KMS-11 (cell line): ENCODE measurements at regions not wholly inside any gene's neighbourhood (a gene's known extent, or its start where the extent isn't known, plus 50 kb on each side); places are given as distances from the start of the nearest gene placed in this dataset.

Experiments used
- H2AFZ ChIP-seq: fragments of 200-600 bp; sonication (generic); 2 replicates; pipeline ENCODE4 v1.6.1; 2016; ENCODE audit warnings: antibody characterized with exemption, mixed run types, low read depth
- H3K27ac ChIP-seq: fragments of 200-600 bp; sonication (generic); 2 replicates; pipeline ENCODE4 v1.6.1; 2016; ENCODE audit warnings: mild to moderate bottlenecking, mixed run types
- H3K27me3 ChIP-seq: fragments of 200-600 bp; sonication (generic); 2 replicates; pipeline ENCODE4 v1.6.1; 2017; ENCODE audit warnings: mild to moderate bottlenecking, low read depth, mixed run types, moderate library complexity; ENCODE audit not compliant: insufficient read depth
- H3K36me3 ChIP-seq: fragments of 200-600 bp; sonication (generic); 2 replicates; pipeline ENCODE4 v1.6.1; 2017; ENCODE audit warnings: mild to moderate bottlenecking, mixed run types; ENCODE audit not compliant: insufficient read depth
- H3K4me1 ChIP-seq: fragments of 200-600 bp; sonication (generic); 2 replicates; pipeline ENCODE4 v1.6.1; 2016; ENCODE audit warnings: mild to moderate bottlenecking, low read depth, mixed run types; ENCODE audit not compliant: poor library complexity, severe bottlenecking
- H3K4me2 ChIP-seq: fragments of 200-600 bp; sonication (generic); 2 replicates; pipeline ENCODE4 v1.7.0; 2016; ENCODE audit warnings: mild to moderate bottlenecking, mixed run types
- H3K4me3 ChIP-seq: fragments of 200-600 bp; sonication (generic); IDR thresholded peaks from 2 replicates; pipeline ENCODE4 v1.6.1; 2017; ENCODE audit warnings: low read depth, low read length, mixed read lengths; ENCODE audit not compliant: insufficient read depth
- H3K79me2 ChIP-seq: fragments of 200-600 bp; sonication (generic); 2 replicates; pipeline ENCODE4 v1.6.1; 2016; ENCODE audit warnings: low read depth, mixed run types; ENCODE audit not compliant: insufficient read depth
- H3K9ac ChIP-seq: fragments of 200-600 bp; sonication (generic); 2 replicates; pipeline ENCODE4 v1.6.1; 2016; ENCODE audit warnings: mild to moderate bottlenecking, mixed run types
- H4K20me1 ChIP-seq: fragments of 200-600 bp; sonication (generic); 2 replicates; pipeline ENCODE4 v1.6.1; 2016; ENCODE audit warnings: mild to moderate bottlenecking, mixed run types; ENCODE audit not compliant: insufficient read depth
- TF ChIP-seq, protein P1 (sequence below): fragments of 200-600 bp; sonication (generic); conservative IDR thresholded peaks from 2 replicates; pipeline ENCODE4 v1.6.1; 2017; ENCODE audit warnings: low read depth, mild to moderate bottlenecking, antibody characterized with exemption, low read length, moderate library complexity, mixed read lengths

GRCh38 chr6:140181876-140182275 is 807.4 kb upstream of the CITED2 start:
- no peaks in the 10 kb centered on the region for H3K4me1 ChIP-seq
- no peak overlapping the region for H3K9ac ChIP-seq
- H3K4me3 ChIP-seq, result no peak overlapping the region
- H2AFZ ChIP-seq, result no peak overlapping the region
- no peak overlapping the region for H3K4me2 ChIP-seq
- no peaks in the 10 kb centered on the region for H3K27me3 ChIP-seq
- H3K27ac ChIP-seq, result no peak overlapping the region
- H3K79me2 ChIP-seq, result no peaks in the 10 kb centered on the region
- TF ChIP-seq, protein P1, sequence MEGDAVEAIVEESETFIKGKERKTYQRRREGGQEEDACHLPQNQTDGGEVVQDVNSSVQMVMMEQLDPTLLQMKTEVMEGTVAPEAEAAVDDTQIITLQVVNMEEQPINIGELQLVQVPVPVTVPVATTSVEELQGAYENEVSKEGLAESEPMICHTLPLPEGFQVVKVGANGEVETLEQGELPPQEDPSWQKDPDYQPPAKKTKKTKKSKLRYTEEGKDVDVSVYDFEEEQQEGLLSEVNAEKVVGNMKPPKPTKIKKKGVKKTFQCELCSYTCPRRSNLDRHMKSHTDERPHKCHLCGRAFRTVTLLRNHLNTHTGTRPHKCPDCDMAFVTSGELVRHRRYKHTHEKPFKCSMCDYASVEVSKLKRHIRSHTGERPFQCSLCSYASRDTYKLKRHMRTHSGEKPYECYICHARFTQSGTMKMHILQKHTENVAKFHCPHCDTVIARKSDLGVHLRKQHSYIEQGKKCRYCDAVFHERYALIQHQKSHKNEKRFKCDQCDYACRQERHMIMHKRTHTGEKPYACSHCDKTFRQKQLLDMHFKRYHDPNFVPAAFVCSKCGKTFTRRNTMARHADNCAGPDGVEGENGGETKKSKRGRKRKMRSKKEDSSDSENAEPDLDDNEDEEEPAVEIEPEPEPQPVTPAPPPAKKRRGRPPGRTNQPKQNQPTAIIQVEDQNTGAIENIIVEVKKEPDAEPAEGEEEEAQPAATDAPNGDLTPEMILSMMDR, result no peak
- H3K36me3 ChIP-seq, result no peaks in the 10 kb centered on the region
- H4K20me1 ChIP-seq, result no peaks in the 10 kb centered on the region

DNA sequence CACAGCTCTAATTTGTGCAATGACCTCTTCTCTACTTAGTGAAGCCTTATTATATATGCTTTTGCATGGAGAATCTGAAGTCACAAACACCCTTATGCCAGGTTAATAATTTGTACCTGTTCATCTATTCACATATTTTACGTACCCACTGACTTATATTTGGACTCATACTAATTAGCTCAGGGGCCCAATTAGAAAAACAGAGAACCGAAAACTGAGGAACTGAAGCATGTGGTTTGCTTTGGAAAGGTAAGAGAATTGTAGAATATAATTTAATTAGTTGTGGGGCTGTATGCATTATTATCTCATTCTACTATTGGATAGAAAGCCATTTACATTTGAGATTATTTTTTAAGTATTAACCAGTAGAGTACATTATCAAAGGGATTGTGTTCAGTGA is 805.9 kb upstream of the CITED2 start:
- no peaks in the 10 kb centered on the region for H3K27me3 ChIP-seq
- TF ChIP-seq, protein P1, result no peak
- H3K4me3 ChIP-seq, result no peak overlapping the region
- H2AFZ ChIP-seq, result no peak overlapping the region
- no peaks in the 10 kb centered on the region for H3K36me3 ChIP-seq
- H3K4me1 ChIP-seq, result no peaks in the 10 kb centered on the region
- H4K20me1 ChIP-seq, result no peaks in the 10 kb centered on the region
- no peaks in the 10 kb centered on the region for H3K79me2 ChIP-seq
- no peak overlapping the region for H3K9ac ChIP-seq
- H3K27ac ChIP-seq, result no peak overlapping the region
- H3K4me2 ChIP-seq, result no peak overlapping the region

DNA sequence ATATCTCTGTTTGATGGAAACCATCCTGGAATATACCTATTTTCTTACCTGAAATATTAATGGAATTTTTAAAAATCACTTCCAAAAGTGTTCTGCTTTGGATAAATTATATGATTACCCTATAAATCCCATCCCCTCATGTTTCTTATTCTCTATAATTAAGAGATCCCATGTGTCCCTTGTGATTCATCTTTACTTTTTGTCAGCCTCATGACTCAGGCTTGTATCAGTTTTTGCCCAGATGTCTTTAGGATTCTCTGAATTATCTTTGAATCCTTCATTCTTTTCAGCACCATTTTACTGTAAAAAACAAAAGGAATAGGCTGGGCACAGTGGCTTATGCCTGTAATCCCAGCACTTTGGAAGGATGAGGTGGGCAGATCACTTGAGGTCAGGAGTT is 804.5 kb upstream of the CITED2 start:
- Histone ChIP-seq H3K4me2 (no peak overlapping the region), H3K27ac (no peak overlapping the region), H3K4me3 (no peak overlapping the region), H4K20me1 (no peaks in the 10 kb centered on the region), H3K79me2 (no peaks in the 10 kb centered on the region), H3K27me3 (no peaks in the 10 kb centered on the region), H2AFZ (no peak overlapping the region), H3K4me1 (no peaks in the 10 kb centered on the region), H3K36me3 (no peaks in the 10 kb centered on the region), H3K9ac (no peak overlapping the region)
- TF ChIP-seq, protein P1, result no peak

GRCh38 chr6:140178520-140178919 is 804.1 kb upstream of the CITED2 start:
- Histone ChIP-seq H3K4me2 (no peak overlapping the region), H3K9ac (no peak overlapping the region), H3K79me2 (no peaks in the 10 kb centered on the region)

More at GRCh38 chr6:140178520-140178919, 804.1 kb upstream of the CITED2 start:
- H4K20me1 ChIP-seq, result no peaks in the 10 kb centered on the region
- no peak overlapping the region for H3K27ac ChIP-seq
- H2AFZ ChIP-seq, result no peak overlapping the region
- H3K4me1 ChIP-seq, result no peaks in the 10 kb centered on the region
- TF ChIP-seq, protein P1, result no peak
- no peak overlapping the region for H3K4me3 ChIP-seq
- H3K27me3 ChIP-seq, result no peaks in the 10 kb centered on the region
- no peaks in the 10 kb centered on the region for H3K36me3 ChIP-seq
